DOHH2 (cell line): ENCODE measurements at regions not wholly inside any gene's neighbourhood (a gene's known extent, or its start where the extent isn't known, plus 50 kb on each side); places are given as distances from the start of the nearest gene placed in this dataset.

ENCODE experiments used
- EZH2phosphoT487 ChIP-seq: fragments of 200-600 bp; sonication (generic); IDR thresholded peaks from 2 replicates; pipeline ENCODE4 v1.6.1; 2017; ENCODE audit warnings: borderline replicate concordance, mild to moderate bottlenecking, antibody characterized with exemption, low read length, moderate library complexity, mixed read lengths
- TF ChIP-seq, protein P1 (sequence below): fragments of 200-600 bp; sonication (generic); IDR thresholded peaks from one replicate; pipeline ENCODE4 v1.5.1; 2014; ENCODE audit warnings: antibody characterized with exemption, mild to moderate bottlenecking, low read depth, low read length; ENCODE audit not compliant: poor library complexity, severe bottlenecking

DNA sequence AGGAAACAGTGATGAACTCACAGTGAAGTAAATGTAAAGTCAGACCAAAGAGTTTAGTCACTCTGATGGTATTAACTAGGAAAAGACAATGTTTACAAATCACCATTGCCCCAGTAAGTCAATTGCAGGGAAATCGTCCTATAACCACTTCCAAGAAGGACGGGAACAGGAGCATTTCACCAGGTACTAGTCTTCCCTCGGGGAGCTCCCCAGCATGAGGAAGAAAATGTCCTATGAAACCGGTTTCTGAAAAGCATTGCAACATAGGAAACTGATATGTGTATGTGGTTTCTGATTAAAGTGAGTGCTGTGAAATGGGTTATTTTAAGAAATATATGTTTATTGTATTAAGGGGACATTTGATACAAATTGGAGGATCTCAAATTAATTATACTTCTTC lies 626.7 kb upstream of the ADAMTS16 start:
- TF ChIP-seq, protein P1, sequence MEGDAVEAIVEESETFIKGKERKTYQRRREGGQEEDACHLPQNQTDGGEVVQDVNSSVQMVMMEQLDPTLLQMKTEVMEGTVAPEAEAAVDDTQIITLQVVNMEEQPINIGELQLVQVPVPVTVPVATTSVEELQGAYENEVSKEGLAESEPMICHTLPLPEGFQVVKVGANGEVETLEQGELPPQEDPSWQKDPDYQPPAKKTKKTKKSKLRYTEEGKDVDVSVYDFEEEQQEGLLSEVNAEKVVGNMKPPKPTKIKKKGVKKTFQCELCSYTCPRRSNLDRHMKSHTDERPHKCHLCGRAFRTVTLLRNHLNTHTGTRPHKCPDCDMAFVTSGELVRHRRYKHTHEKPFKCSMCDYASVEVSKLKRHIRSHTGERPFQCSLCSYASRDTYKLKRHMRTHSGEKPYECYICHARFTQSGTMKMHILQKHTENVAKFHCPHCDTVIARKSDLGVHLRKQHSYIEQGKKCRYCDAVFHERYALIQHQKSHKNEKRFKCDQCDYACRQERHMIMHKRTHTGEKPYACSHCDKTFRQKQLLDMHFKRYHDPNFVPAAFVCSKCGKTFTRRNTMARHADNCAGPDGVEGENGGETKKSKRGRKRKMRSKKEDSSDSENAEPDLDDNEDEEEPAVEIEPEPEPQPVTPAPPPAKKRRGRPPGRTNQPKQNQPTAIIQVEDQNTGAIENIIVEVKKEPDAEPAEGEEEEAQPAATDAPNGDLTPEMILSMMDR: no peak
- no peak for TF ChIP-seq EZH2phosphoT487
